ENCODE measurements at regions not wholly inside any gene's neighbourhood (a gene's known extent, or its start where the extent isn't known, plus 50 kb on each side); places are given as distances from the start of the nearest gene placed in this dataset.

DNA sequence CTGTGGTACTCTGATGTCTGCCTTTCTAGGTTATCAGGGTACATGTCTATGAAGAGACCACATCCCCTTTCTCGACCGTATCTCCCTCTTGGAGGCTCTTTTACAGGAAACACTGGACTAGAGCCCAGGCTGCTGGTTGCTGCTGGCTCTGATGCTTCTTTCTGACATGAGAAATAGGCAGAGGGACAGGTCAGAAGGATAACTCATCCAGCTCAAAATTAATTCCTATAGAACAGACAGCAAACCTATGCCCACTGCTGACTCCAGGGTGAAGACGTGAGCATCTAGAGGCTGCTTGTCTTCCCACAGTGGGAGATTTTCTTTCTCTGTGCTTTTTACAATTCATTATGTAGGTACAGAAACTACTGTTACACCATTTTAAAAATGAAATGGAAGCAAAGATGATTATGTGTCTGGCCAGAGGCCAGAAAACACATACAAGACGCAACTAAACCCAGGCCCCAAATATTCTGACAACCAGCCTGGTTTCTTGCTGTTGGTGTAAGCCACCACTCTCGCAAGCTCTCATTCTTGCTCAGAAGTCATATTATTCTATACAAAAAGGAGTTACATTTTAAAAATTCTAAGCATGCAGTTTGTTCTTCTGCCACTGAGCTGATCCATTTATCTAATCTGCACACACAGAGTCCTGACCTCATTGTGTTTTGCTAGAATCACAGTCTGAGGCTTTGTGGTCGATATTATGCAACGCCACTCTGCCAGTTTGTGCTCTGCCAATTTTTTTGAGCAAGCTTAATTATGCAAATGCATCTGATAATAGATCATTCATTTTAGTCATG is 424.3 kb downstream of the KIF20B start:
- no peak for DNase-seq (ENCODE audit: low spot score)

DNA sequence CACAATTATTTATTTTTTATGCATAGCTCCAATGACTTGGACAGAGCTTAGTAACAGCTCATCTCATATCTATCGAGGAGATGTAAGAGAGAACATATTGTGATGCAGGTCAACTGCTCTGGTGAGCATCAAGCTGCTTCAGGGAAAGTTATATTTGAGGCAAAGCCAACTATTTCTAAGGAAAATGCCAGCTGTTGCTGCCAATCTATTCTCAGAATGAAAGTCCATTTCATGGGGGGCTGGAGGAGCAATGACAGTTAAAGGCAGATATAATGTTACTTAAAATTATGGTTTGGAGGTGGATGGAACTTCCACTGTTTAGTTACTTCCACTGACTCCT is 424.8 kb downstream of the KIF20B start:
- DNase-seq (ENCODE audit: low spot score) = no peak

DNA sequence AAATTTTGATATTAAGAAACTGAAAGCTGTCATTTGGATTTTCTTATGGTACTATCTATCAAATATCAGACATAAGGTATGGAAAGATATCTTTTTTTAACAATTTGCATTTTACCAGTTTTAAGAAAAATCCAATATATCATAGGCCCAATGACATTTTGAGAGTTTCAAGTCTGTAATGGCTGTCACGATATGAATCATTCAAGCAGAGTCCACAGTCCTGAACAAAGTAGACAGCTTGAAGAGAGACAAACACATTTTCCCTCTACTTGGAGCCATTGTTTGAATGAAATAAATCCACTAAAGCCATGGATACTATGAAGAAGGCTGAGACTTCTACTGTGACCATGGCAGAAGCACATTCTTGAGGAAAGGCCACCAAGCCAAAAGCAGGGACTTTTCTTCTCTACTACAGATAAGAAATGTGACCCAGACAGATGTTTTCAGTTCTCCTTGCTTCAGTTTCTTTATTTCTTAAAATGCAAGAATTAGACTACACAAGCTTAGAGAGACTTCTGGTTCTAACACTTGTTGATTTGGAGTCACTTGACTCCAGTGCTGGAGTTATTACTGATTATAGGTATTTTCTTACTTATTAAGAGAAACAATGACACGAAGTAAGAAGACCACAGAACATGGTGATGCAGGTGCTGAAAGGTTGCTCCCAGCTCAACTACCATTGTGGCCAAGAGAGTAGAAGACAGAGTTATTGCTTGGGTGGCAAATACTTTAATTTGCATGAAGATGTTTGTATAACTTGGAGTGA is 429.1 kb downstream of the KIF20B start:
- no peak for DNase-seq (ENCODE audit: low spot score)

DNA sequence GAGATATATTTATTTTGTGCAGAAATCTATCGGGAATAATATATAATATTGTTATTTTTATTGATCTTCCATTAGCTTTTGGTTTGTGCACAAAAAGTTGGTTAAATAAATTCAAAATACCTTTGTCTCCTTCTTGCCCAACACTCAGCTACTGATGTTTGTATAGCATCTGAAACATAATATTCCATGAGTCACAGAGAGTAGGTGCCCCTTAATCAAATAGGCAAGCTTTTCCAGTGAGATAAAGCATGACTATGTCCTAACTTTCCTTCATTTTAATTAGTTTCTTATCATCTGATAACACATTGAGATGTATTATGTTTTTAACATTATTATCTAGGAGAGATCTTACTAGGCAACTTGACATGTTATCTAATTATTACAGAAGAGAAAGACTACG is 432.2 kb downstream of the KIF20B start:
- no peak for DNase-seq (ENCODE audit: low spot score)

DNA sequence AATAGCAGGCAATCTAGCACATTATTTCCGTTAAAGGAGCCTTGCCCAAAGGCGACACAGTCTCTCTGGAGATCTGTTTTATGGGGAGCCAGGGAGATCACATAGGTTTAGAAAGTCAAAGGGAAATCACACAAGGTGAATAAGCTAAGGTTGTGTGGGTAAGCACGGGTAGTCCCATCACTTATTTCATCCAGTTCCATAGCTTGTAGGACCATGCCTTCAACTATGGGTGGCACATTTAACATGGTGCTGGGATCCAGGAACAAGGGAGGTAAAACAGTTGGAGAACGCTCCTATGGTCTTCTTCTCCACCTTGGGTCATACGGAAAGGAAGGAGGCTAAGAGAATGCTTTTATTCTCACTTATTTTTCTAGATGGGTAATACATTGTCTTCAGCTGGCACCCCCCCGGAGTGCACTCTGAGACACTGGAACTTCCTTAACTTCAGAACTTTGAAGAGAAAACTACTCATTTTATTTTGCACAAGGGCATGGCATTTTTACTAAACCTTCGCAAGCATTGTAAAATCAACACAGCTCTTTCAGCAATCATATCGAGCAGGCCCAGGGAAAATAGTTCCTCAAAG is 435.4 kb downstream of the KIF20B start:
- no peak for DNase-seq (ENCODE audit: low spot score)

DNA sequence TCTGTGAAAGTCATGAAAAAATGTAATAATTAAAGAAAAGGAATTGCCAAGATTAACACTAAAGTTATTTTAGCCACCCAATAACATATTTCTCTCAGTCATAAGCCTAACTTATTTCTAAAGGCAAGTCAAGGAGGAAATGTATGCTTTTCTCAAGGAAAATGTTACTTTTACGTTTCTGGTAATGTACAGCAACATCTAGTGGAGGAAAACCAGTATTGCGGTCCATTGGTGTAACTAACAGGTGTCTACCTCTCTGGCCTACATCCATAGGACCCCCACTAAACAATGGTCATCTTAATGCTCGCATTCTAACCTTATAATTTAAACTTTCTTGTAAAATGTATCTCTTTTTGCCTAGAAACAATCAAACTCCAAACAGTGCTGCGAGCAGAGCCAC is 437.5 kb downstream of the KIF20B start:
- DNase-seq (ENCODE audit: low spot score) = no peak

DNA sequence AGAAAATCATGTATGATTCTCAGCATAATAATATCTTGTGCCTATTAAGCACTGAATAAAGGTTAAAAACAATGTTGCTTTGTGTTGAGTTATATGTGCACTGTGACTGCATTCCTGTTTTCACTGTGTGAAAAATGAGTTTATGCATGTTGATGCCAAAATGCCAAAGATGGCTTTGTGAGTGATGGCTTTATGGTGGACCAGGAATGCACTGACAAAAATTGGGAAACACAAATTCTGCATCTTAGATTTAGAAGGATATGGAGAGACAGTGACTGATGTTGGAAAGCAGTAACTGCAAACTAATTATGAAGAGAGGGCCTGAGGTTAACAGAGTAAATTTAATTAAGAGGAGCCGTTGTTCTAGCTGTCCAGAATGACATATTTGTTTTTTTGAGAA is 440.4 kb downstream of the KIF20B start:
- DNase-seq (ENCODE audit: low spot score) = no peak

DNA sequence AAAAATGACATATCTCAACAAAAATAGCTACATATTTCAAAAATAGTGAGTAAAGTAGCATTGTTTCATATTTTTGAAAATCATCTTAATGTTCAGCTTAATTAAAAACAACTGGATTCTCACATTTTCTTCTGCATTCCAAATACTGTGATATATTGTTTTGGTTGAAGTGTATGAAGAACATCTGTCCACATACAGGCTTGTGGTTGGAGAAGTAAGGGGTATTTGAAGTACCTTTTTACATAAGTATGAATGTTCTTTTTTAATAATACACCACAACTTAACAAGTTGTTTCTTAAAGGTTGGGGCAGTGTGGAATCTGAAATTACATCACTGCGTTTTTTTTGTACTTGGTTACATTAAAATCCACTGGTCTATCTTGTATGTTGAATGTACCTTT is 442.5 kb downstream of the KIF20B start:
- DNase-seq (ENCODE audit: low spot score) = no peak

DNA sequence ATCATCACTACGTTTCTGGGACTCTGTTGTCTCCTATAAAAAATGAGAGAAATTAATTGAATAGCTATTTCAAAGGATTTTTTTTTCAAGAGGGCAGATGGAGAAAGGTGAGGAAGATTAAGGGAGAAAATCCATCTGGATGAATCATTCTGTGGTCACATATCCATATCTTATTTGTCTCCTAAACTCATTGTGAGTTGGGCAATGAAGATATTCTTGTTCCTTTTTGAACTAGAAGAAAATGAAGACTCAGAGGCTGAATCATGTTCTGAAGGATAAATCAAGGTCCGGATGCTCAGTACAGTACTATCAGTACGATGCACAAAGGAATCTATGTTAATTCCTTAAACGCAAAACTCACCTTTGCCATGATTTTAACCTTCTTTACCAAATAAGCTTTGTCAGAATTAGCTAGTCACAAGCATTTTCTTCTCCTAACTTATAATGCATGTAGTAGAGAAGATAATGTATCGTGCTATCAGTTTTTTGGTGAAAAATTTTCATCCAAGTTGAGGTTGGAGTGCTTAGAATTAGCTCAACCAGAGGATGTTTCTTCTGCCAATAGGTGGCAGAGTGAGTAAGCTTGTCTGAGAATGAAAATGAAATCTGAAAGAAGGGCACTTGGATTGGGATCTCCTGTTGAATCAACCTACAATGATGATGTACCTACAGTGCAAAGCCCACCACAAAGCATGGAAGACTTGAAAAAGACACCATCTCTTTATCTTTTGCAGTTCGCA is 446.9 kb downstream of the KIF20B start:
- DNase-seq (ENCODE audit: low spot score) = peak; percentile 7

DNA sequence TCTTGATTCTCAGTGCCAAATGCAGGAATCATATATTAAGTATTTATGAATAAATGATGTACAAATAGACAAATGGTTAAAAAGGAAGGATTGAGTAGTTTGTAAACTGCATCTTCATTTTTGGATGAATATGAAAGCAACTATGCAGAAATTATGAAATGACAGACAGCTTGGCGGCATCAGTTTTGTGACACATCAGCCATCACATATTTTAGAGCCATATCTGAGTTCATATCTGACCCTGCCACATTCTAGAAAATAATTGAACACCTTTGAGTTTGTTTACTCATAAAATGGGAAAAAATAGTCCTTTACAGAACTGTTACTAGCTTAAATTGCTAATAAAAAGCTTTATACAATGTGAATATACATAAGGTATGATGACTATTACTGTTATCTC is 448.2 kb downstream of the KIF20B start:
- no peak for DNase-seq (ENCODE audit: low spot score)

DNA sequence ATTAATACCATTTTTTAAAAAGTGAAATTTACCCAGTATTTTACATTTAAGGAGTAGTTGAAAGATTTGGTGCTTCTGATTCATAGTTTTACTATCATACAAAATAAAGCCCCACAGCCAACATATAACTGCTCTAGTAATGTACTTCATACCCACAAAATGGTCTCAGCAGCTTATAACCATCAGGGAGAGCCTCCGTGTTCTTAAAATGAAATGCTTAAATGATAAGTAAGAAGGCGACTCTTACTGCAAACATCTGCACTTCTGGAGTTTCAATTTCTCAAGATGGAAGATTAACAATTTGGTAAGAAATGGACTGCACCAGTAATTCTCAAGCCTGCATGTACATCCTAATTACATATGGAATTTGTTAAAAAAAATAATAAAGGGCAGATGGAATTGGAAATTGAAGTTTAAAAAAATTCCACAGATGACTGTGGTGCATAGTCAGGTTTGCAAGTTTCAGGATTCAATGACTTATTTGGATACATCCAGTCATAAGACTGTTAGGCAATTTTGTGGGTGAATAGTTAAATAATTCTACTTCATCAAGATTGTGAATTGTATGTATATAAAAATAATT is 461.0 kb downstream of the KIF20B start:
- no peak for DNase-seq (ENCODE audit: low spot score)

DNA sequence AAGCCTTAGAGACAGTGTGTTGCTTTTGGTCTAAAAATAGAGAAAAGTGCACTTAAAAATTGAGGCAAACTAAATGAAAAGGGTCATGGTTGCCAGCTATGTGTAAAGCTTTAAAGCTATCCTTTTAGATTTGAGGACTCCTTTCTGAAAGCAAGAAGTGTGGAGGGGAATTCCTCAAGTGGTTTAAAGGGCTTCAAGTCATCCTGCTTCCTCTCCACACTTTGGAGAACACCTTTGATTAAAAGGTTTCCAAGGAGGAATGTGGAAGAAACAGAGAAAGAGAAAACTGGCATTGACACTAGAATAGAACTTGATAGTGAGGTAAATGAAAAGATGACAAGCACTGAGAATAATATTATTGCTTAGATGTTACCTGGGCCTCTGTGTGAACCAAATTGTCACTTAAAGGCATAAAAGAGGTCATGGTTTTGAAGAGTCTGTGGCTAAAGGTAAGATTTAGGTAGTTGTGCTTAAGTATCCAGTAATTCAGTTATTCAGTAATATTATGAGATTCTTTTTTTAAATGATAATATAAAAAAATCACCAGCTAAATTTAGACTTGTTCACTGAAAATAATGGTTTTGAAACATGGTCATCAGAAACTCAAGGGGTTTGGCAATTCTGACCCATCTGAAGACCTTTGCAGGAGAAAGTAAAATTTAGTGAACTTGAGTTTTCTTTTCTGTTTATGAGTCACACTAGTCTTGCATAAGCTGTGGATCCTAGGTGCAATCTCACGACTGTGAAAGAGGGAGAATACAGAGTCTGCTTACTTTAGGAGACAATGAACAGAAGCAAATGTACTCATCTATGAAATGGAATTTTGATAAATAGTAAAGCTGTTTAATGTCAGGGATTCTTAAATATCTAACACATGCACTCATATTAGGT is 466.0 kb downstream of the KIF20B start:
- DNase-seq (ENCODE audit: low spot score) = no peak

DNA sequence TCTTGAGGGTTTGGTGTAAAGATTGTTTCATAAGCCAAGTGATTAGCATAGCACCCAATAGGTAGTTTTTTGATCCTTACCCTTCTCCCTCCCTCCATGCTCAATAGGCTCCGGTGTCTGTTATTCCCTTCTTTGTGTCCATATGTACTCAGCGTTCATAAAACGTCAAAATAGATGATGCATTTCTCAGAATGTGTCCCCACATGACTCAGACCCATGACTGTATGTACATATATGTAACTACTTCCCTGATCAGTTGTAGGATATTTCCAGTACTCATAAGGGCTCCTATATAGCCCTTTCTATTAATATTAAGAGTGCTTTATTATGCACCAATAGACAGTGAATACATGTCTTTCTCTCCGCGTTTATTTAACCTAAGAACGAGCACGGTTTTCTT is 466.9 kb downstream of the KIF20B start:
- no peak for DNase-seq (ENCODE audit: low spot score)

DNA sequence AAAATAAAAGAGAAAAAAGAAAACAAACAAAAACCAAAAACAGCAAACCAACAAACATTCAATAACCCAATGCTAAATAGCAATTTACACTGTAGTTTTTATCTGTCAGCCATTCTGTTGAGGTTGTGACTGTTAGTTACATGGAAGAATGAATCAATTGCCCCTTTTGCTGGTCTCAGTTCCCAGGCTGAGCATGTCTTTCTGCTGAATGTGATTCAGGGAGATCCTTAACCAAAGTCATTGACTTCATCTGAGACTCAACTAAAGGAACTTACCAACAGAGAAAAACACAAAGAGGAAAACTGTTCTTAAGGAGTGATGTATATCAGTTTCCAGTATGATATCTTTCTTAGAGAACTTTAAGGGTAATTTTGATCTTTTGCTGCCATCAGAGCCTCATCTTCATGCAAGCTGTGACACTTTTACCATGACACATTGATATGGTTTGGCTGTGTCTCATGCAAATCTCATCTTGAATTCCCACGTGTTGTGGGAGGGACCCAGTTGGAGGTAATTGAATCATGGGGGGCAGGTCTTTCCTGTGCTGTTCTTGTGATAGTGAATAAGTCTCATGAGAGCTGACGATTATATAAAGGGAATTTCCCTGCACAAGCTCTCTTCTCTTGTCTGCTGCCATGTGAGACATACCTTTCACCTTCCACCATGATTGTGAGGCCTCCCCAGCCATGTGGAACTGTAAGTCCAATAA is 469.8 kb downstream of the KIF20B start:
- DNase-seq (ENCODE audit: low spot score) = no peak

DNA sequence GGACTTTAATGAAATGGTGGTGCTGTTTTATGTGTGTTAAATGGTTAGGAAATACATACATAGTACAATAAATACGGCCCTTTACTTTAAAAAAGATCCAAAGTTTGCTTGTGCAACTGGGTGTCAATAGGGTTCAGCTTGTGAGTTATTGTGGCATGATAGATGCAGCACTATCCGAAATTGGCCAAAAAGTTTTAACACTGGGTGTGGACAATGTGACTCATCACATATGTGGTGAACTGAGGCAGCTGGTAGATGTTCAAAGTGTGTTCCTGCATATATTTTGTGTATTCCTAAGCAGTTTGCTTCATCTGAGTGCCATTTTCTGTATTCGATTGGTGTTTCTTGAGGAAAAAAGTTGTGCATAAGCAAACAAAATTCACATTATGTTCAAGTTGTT is 473.1 kb downstream of the KIF20B start:
- no peak for DNase-seq (ENCODE audit: low spot score)

DNA sequence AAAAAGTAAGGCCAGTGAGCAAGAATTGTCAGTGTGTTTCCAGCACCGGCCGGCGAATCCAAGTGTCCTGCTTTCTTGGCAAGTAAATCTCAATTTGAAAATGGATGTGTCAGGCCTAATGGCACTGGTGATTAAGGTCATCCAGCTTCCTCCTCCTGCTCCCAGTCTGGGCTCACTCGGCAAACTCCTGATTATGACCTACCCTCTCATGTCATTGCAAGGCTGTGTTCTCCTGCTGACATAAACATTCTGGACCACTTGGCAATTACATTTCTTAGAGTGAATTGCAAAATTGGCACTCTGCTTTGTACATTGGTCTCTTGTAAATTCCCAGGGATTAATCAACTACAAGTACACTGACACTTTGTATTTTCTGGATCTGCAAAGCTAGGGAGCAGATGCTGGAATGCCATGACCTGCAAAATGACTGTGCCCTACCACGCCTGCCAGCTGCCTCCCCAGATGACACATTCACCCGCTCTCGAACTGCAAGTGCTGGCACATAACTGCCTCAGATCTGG is 473.8 kb downstream of the KIF20B start:
- no peak for DNase-seq (ENCODE audit: low spot score)

DNA sequence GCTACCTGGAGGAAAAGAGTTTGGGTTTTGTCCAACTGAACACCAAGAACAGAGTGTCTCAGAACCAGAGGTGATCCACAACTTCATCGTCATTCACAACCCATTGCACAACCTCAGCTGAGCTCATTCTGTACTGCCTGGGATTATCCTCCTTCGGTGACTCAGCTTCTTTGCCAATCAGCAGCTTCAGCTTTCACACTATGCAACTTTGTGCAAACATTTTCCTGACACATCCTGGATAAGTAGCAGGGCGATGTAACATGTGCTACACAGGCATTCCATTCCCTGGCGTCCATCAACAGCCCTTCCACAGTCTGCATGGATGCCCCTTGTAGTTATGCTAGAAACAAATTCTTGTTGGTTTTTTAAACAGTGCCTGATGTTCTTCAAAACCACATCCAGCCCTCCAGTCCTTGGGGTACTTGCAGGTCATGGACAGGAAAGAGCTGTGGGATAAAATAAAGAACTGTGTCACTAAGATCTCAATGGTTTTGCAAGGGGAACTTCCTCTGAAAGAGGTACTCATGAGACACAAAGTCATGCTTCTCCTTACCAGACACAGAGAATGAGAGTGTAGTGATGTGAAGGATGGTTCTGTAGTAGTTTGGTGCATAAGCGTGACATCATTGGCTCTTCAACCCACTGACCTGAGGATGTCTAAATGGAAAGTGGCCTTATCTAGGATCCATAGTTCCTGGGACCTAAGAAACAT is 478.5 kb downstream of the KIF20B start:
- DNase-seq (ENCODE audit: low spot score) = no peak

DNA sequence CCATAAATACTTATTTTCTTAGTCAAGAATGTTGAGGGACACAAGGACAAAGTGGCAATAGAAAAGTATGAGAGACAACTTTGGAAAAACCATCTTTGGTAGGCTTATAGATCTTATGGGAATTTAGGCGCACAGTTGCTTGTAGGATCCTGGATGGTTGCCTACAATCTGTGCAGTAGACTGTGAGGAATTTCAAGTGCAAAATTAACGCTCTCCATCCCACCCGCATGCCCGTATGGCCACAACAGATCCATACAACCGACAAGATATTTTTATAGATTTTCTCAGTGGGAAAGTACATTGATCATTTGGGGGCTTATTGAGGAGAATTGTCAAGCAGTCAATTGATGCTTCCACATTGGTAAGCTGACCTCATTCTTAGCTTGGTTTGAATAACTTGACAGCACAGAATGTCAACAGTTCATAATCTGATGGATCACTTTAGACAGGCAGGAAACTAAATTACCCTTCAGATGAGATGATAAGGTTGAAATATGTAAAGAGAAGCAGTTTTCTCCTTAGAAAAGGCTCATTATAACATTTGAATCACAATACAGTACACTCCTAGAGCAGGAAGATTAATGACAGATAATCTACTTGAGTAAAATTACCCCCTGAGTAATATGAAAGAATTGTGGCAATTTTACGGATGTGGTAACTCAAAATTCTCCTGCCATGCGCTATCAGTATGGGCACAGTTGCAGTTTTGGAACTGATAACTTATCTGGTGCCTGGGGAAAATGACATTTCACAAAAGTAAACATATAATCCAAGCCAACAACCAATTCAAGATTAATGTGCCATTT is 479.7 kb downstream of the KIF20B start:
- no peak for DNase-seq (ENCODE audit: low spot score)

DNA sequence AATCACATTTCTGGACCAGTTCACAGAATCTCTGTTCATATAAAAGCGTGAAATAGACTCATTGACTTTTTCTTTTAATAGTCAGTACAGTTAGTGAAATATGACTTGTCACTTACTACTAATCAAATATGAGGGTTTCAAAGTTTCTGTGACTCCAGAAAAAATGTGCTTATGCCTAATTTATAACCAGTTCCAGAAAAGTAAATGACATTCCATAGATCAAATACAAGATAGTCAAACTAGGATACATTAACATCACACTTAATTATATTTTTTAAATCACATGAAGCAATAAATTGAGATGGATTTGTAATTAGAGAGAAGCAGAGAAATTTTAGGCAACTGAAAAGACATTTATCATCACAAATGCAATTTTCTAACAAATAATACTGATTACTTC is 491.4 kb downstream of the KIF20B start:
- DNase-seq (ENCODE audit: low spot score) = no peak
